GM23338 (cell line): ENCODE measurements at regions not wholly inside any gene's neighbourhood (a gene's known extent, or its start where the extent isn't known, plus 50 kb on each side); places are given as distances from the start of the nearest gene placed in this dataset.

Experiments used
- ATAC-seq: fragments of 200-7000 bp; cut with Tn5 transposase; 3 replicates; pipeline ENCODE4 v1.9.1; 2020
- DNase-seq: peaks from one replicate; pipeline ENCODE4 v3.0.0-alpha.2; 2015; ENCODE audit warnings: low spot score
- H2AFZ ChIP-seq: fragments of 200-600 bp; sonication (generic); 2 replicates; pipeline ENCODE4 v1.8.0; 2016; ENCODE audit warnings: antibody characterized with exemption, mild to moderate bottlenecking, moderate library complexity
- H3F3A ChIP-seq: fragments of 200-600 bp; sonication (generic); replicated peaks from 2 replicates; pipeline ENCODE4 v1.8.0; 2017; ENCODE audit warnings: antibody characterized with exemption, mixed run types, low read depth
- H3K27ac ChIP-seq: fragments of 200-600 bp; sonication (generic); 2 replicates; pipeline ENCODE4 v1.6.1; 2016; ENCODE audit warnings: low read depth
- H3K27me3 ChIP-seq: fragments of 200-600 bp; sonication (generic); 2 replicates; pipeline ENCODE4 v1.8.0; 2016; ENCODE audit warnings: mild to moderate bottlenecking, mixed run types, moderate library complexity; ENCODE audit not compliant: insufficient read depth
- H3K36me3 ChIP-seq: fragments of 200-600 bp; sonication (generic); 2 replicates; pipeline ENCODE4 v1.8.0; 2016; ENCODE audit warnings: mild to moderate bottlenecking; ENCODE audit not compliant: insufficient read depth
- H3K4me1 ChIP-seq: fragments of 200-600 bp; sonication (generic); 2 replicates; pipeline ENCODE4 v1.8.0; 2016; ENCODE audit warnings: mild to moderate bottlenecking, moderate library complexity; ENCODE audit not compliant: insufficient read depth
- H3K4me2 ChIP-seq: fragments of 200-600 bp; sonication (generic); 2 replicates; pipeline ENCODE4 v1.7.1; 2017; ENCODE audit warnings: mixed run types
- H3K4me3 ChIP-seq: fragments of 200-600 bp; sonication (generic); 2 replicates; pipeline ENCODE4 v1.6.1; 2016; ENCODE audit warnings: mixed run types
- H3K79me2 ChIP-seq: fragments of 200-600 bp; sonication (generic); replicated peaks from 2 replicates; pipeline ENCODE4 v1.8.0; 2017; ENCODE audit warnings: mild to moderate bottlenecking; ENCODE audit not compliant: insufficient read depth
- H3K9me2 ChIP-seq: fragments of 200-600 bp; sonication (generic); 2 replicates; pipeline ENCODE4 v1.8.0; 2017; ENCODE audit not compliant: insufficient read depth
- H4K20me1 ChIP-seq: fragments of 200-600 bp; sonication (generic); replicated peaks from 2 replicates; pipeline ENCODE4 v1.8.0; 2017; ENCODE audit warnings: mild to moderate bottlenecking; ENCODE audit not compliant: insufficient read depth
- H3K27ac Mint-ChIP-seq: 2 replicates; pipeline ENCODE4 v1.8.0; 2020; ENCODE audit warnings: inconsistent platforms, mild to moderate bottlenecking, moderate library complexity, mixed read lengths
- H3K27me3 Mint-ChIP-seq: 3 replicates; pipeline ENCODE4 v1.8.0; 2022; ENCODE audit warnings: low read depth, mild to moderate bottlenecking, moderate library complexity, mixed read lengths, inconsistent platforms; ENCODE audit not compliant: insufficient read depth, poor library complexity
- H3K36me3 Mint-ChIP-seq: 3 replicates; pipeline ENCODE4 v1.8.0; 2021; ENCODE audit warnings: low read depth, mild to moderate bottlenecking, inconsistent platforms, moderate library complexity, mixed read lengths
- H3K4me1 Mint-ChIP-seq: 3 replicates; pipeline ENCODE4 v1.8.0; 2020; ENCODE audit warnings: mild to moderate bottlenecking, inconsistent platforms, mixed read lengths
- H3K4me3 Mint-ChIP-seq: 3 replicates; pipeline ENCODE4 v1.8.0; 2021; ENCODE audit warnings: moderate library complexity, mild to moderate bottlenecking, inconsistent platforms, mixed read lengths
- H3K9me3 Mint-ChIP-seq: 3 replicates; pipeline ENCODE4 v1.8.0; 2020; ENCODE audit warnings: moderate library complexity, mild to moderate bottlenecking, inconsistent platforms, mixed read lengths
- CREB1 ChIP-seq: fragments of 250-450 bp; sonication (Bioruptor Pico); IDR thresholded peaks from 2 replicates; pipeline ENCODE4 v1.5.0; 2020; ENCODE audit warnings: low read depth, mild to moderate bottlenecking, moderate library complexity
- CTCF ChIP-seq, 2 experiments: fragments of 200-600 bp in 1 of 2; sonication (generic) in 1 of 2; conservative IDR thresholded peaks; 2 replicates each; pipeline versions ENCODE4 v1.5.1 to v1.6.1; 2016 to 2017; ENCODE audit warnings: antibody characterized with exemption in 2 of 2, low read depth in 2 of 2, mild to moderate bottlenecking in 2 of 2, moderate library complexity in 1 of 2
- ETS1 ChIP-seq: IDR thresholded peaks from 2 replicates; pipeline ENCODE4 v1.6.1; 2016; ENCODE audit warnings: antibody characterized with exemption
- EZH2 ChIP-seq: fragments of 200-600 bp; sonication (generic); IDR thresholded peaks from one replicate; pipeline ENCODE4 v1.8.0; 2017; ENCODE audit warnings: antibody characterized with exemption, mild to moderate bottlenecking, low read depth; ENCODE audit not compliant: unreplicated experiment
- EZH2phosphoT487 ChIP-seq: fragments of 200-600 bp; sonication (generic); IDR thresholded peaks from one replicate; pipeline ENCODE4 v1.8.1; 2018; ENCODE audit warnings: antibody characterized with exemption; ENCODE audit not compliant: unreplicated experiment
- JUNB ChIP-seq: IDR thresholded peaks from one replicate; pipeline ENCODE4 v1.6.1; 2016; ENCODE audit warnings: antibody characterized with exemption; ENCODE audit not compliant: unreplicated experiment
- NANOG ChIP-seq: IDR thresholded peaks from 2 replicates; pipeline ENCODE4 v1.6.1; 2016; ENCODE audit warnings: antibody characterized with exemption, borderline replicate concordance
- POLR2AphosphoS5 ChIP-seq: IDR thresholded peaks from 2 replicates; pipeline ENCODE4 v1.6.1; 2016; ENCODE audit warnings: antibody characterized with exemption, low read depth
- REST ChIP-seq: IDR thresholded peaks from one replicate; pipeline ENCODE4 v1.6.1; 2018; ENCODE audit warnings: antibody characterized with exemption; ENCODE audit not compliant: unreplicated experiment
- STAT1 ChIP-seq: IDR thresholded peaks from one replicate; pipeline ENCODE4 v1.6.1; 2016; ENCODE audit warnings: antibody characterized with exemption; ENCODE audit not compliant: unreplicated experiment
- ZNF114 ChIP-seq: fragments of 250-450 bp; sonication (Bioruptor Pico); IDR thresholded peaks from 2 replicates; pipeline ENCODE4 v1.5.0; 2020; ENCODE audit warnings: mild to moderate bottlenecking, moderate library complexity
- ZNF331 ChIP-seq: fragments of 250-450 bp; sonication (Bioruptor Pico); IDR thresholded peaks from 2 replicates; pipeline ENCODE4 v1.5.0; 2020; ENCODE audit warnings: low read depth, mild to moderate bottlenecking, moderate library complexity
- ZNF462 ChIP-seq: fragments of 250-450 bp; sonication (Bioruptor Pico); IDR thresholded peaks from 2 replicates; pipeline ENCODE4 v1.5.0; 2020; ENCODE audit warnings: mild to moderate bottlenecking, moderate library complexity

GRCh38 chr4:98758182-98758581 is 99.8 kb upstream of the TSPAN5 start:
- no peaks in the 10 kb centered on the region for H3K27me3 ChIP-seq
- no peak for ATAC-seq
- Mint-ChIP-seq H3K27ac (no peak overlapping the region), H3K4me1 (no peaks in the 10 kb centered on the region), H3K9me3 (no peaks in the 10 kb centered on the region; the same call in 2 of the 3 replicates), H3K27me3 (peaks cover 2% of the 10 kb centered on the region), H3K4me3 (no peak overlapping the region), H3K36me3 (no peaks in the 10 kb centered on the region; the same call in 2 of the 3 replicates)
- no peaks in the 10 kb centered on the region for H3K36me3 ChIP-seq
- H3K4me2 ChIP-seq: no peak overlapping the region
- H3K9me2 ChIP-seq: no peaks in the 10 kb centered on the region; the same call in 1 of the 2 replicates
- no peaks in the 10 kb centered on the region for H4K20me1 ChIP-seq
- H3K4me3 ChIP-seq: no peak overlapping the region
- DNase-seq: no peak
- H2AFZ ChIP-seq: no peak overlapping the region
- no peaks in the 10 kb centered on the region for H3F3A ChIP-seq
- H3K79me2 ChIP-seq: no peaks in the 10 kb centered on the region
- H3K27ac ChIP-seq: no peak overlapping the region
- H3K4me1 ChIP-seq: no peaks in the 10 kb centered on the region
- TF ChIP-seq EZH2 (no peak), CTCF (conservative IDR thresholded peaks at IDR 0.05; ENCODE audit: low read depth in 2 of 2) (no peak), CREB1 (no peak), NANOG (no peak), ETS1 (no peak), ZNF331 (CRISPR knock-in tag) (no peak), ZNF462 (no peak), JUNB (no peak), EZH2phosphoT487 (no peak), POLR2AphosphoS5 (no peak), ZNF114 (CRISPR knock-in tag) (no peak), REST (no peak), STAT1 (no peak)
